ENCODE measurements at regions not wholly inside any gene's neighbourhood (a gene's known extent, or its start where the extent isn't known, plus 50 kb on each side); places are given as distances from the start of the nearest gene placed in this dataset.

DNA sequence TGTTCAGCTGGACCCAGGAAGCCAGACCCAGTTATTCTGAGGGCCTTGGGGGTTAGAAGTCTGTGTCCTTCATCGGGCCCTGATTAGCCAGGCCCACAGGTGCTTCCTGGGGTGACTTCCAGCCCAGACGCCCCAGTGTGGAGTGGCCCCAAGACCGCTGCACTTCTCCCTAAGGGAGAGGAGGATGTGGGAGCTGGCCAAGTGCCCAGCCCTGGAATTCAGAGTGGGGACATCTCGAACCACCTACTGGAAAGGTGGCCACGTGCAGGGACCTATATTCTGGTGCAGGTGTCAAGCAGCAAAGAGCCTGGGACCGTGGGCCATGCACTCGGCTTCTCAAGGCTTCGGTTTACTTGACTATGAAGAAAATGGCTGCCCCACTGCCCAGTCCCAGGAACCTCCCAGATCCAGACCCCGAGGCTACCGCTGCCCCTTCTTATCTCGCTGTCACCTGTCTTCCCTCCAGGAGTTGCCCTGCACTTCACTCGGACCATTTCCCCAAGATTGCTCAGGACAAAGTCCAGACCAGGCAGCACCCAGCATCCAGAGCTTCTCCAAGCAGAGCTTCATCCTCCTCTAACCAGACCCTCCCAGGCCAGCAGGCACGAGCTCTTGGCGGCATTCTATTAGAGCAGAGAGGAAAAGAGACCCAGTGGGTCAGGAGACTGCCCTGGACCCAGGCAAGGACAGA lies 142.8 kb upstream of the ID2 start:
- Histone ChIP-seq H3K36me3 (ENCODE audit: insufficient read depth) (no peaks in the 10 kb centered on the region), H3K4me1 (ENCODE audit: insufficient read depth) (no peaks in the 10 kb centered on the region), H3K4me3 (ENCODE audit: low read depth, low read length) (no peak overlapping the region), H3K27ac (ENCODE audit: low read depth) (no peak overlapping the region)
- no peak for DNase-seq (ENCODE audit: extremely low spot score)
- 90% methylated on average over 14 of the region's 14 CpGs for WGBS

GRCh38 chr2:8539743-8540551 lies 141.9 kb upstream of the ID2 start:
- WGBS = 75% methylated on average over 14 of the region's 14 CpGs

GRCh38 chr2:8540552-8541055 lies 141.3 kb upstream of the ID2 start:
- no peak overlapping the region for H3K4me3 ChIP-seq (ENCODE audit: low read depth, low read length)
- no peaks in the 10 kb centered on the region for H3K4me1 ChIP-seq (ENCODE audit: insufficient read depth)
- no peak overlapping the region for H3K27ac ChIP-seq (ENCODE audit: low read depth)
- WGBS = 98% methylated on average over 2 of the region's 2 CpGs
- H3K36me3 ChIP-seq (ENCODE audit: insufficient read depth) = no peaks in the 10 kb centered on the region
- DNase-seq (ENCODE audit: extremely low spot score) = no peak

More at GRCh38 chr2:8539743-8540551, 141.9 kb upstream of the ID2 start:
- Histone ChIP-seq H3K4me3 (ENCODE audit: low read depth, low read length) (no peak overlapping the region), H3K27ac (ENCODE audit: low read depth) (no peak overlapping the region), H3K36me3 (ENCODE audit: insufficient read depth) (no peaks in the 10 kb centered on the region), H3K4me1 (ENCODE audit: insufficient read depth) (no peaks in the 10 kb centered on the region)
- DNase-seq (ENCODE audit: extremely low spot score) = peak; percentile 85

- no peaks in the 10 kb centered on the region for H3K36me3 ChIP-seq (ENCODE audit: insufficient read depth)
- H3K27ac ChIP-seq (ENCODE audit: low read depth) = no peak overlapping the region
- H3K4me1 ChIP-seq (ENCODE audit: insufficient read depth) = no peaks in the 10 kb centered on the region
- DNase-seq (ENCODE audit: extremely low spot score) = no peak
- WGBS = 96% methylated on average over 8 of the region's 8 CpGs
- H3K4me3 ChIP-seq (ENCODE audit: low read depth, low read length) = no peak overlapping the region
These were observed 140.6 kb upstream of the ID2 start for GRCh38 chr2:8541223-8541622.

DNA sequence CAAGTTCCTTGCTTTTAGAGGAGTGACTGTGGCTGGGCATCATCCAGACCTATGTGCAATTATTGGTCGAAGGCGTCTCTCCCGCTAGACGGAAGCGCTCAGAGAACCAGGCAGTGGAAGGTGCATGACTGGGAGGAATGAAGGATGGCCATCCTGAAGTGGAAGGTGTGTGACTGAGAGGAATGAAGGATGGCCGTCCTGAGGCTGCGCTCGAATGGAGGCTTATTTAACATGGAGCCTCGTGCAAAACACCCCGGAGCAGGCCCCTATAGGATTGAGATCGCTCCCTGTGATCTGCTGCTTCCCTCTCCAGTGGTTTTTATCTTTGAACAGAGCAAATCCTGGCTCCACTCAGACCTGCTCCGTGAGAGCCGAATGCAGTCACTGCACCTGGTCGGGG lies 140.2 kb upstream of the ID2 start:
- Histone ChIP-seq H3K4me3 (ENCODE audit: low read depth, low read length) (no peak overlapping the region), H3K27ac (ENCODE audit: low read depth) (no peak overlapping the region), H3K36me3 (ENCODE audit: insufficient read depth) (no peaks in the 10 kb centered on the region), H3K4me1 (ENCODE audit: insufficient read depth) (no peaks in the 10 kb centered on the region)
- no peak for DNase-seq (ENCODE audit: extremely low spot score)
- 96% methylated on average over 14 of the region's 14 CpGs for WGBS

GRCh38 chr2:8542381-8543059 lies 139.3 kb upstream of the ID2 start:
- Histone ChIP-seq H3K36me3 (ENCODE audit: insufficient read depth) (no peaks in the 10 kb centered on the region), H3K27ac (ENCODE audit: low read depth) (no peak overlapping the region), H3K4me1 (ENCODE audit: insufficient read depth) (no peaks in the 10 kb centered on the region), H3K4me3 (ENCODE audit: low read depth, low read length) (no peak overlapping the region)
- no peak for DNase-seq (ENCODE audit: extremely low spot score)
- 84% methylated on average over 5 of the region's 5 CpGs for WGBS

GRCh38 chr2:8543060-8543382 lies 138.8 kb upstream of the ID2 start:
- no peak overlapping the region for H3K27ac ChIP-seq (ENCODE audit: low read depth)
- no peak overlapping the region for H3K4me3 ChIP-seq (ENCODE audit: low read depth, low read length)
- no peak for DNase-seq (ENCODE audit: extremely low spot score)
- no peaks in the 10 kb centered on the region for H3K4me1 ChIP-seq (ENCODE audit: insufficient read depth)
- WGBS = 93% methylated on average over 6 of the region's 6 CpGs
- H3K36me3 ChIP-seq (ENCODE audit: insufficient read depth) = no peaks in the 10 kb centered on the region

GRCh38 chr2:8543383-8544170 lies 138.3 kb upstream of the ID2 start:
- Histone ChIP-seq H3K4me3 (ENCODE audit: low read depth, low read length) (no peak overlapping the region), H3K27ac (ENCODE audit: low read depth) (no peak overlapping the region), H3K4me1 (ENCODE audit: insufficient read depth) (no peaks in the 10 kb centered on the region), H3K36me3 (ENCODE audit: insufficient read depth) (no peaks in the 10 kb centered on the region)
- DNase-seq (ENCODE audit: extremely low spot score) = no peak
- 73% methylated on average over 29 of the region's 29 CpGs for WGBS

DNA sequence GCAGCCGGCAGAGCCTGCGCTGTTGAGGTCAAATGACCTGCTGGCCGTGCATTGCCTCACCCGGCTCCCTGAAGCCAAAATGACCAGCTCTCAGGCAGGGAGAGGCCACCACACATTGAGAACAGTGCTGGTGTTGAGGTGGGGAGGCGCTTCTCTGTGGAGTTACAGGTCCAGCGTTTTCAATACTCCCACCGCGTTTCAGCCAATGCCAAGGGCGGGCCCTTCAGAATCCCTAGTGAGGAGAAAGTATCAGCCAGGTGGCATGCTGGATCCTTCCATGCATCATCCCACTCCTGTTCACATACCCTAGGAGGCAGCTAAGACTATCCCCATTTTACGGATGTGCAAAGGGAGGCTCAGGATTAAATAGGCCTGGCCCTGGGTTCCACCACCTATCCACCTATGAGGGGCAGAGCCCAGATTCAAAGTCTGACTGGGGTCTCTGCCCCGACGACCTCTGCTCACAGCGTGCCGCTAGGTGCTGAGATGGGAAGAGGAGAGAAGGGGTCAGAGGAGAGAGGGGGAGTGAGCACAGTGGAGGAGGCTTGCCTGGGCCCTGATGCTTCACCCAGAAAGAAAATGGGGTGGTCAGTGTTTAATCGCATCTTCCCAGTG lies 137.6 kb upstream of the ID2 start:
- Histone ChIP-seq H3K36me3 (ENCODE audit: insufficient read depth) (no peaks in the 10 kb centered on the region), H3K4me3 (ENCODE audit: low read depth, low read length) (no peak overlapping the region), H3K27ac (ENCODE audit: low read depth) (no peak overlapping the region), H3K4me1 (ENCODE audit: insufficient read depth) (no peaks in the 10 kb centered on the region)
- 91% methylated on average over 15 of the region's 15 CpGs for WGBS
- no peak for DNase-seq (ENCODE audit: extremely low spot score)

GRCh38 chr2:8544786-8545694 lies 136.8 kb upstream of the ID2 start:
- H3K27ac ChIP-seq (ENCODE audit: low read depth) = no peak overlapping the region
- H3K36me3 ChIP-seq (ENCODE audit: insufficient read depth) = no peaks in the 10 kb centered on the region
- WGBS = 62% methylated on average over 27 of the region's 27 CpGs
- no peak overlapping the region for H3K4me3 ChIP-seq (ENCODE audit: low read depth, low read length)
- H3K4me1 ChIP-seq (ENCODE audit: insufficient read depth) = no peaks in the 10 kb centered on the region
- no peak for DNase-seq (ENCODE audit: extremely low spot score)

GRCh38 chr2:8545695-8546611 lies 135.9 kb upstream of the ID2 start:
- Histone ChIP-seq H3K4me1 (ENCODE audit: insufficient read depth) (no peaks in the 10 kb centered on the region), H3K4me3 (ENCODE audit: low read depth, low read length) (no peak overlapping the region), H3K27ac (ENCODE audit: low read depth) (no peak overlapping the region), H3K36me3 (ENCODE audit: insufficient read depth) (no peaks in the 10 kb centered on the region)
- DNase-seq (ENCODE audit: extremely low spot score) = no peak
- WGBS = 94% methylated on average over 30 of the region's 30 CpGs
